ENCODE measurements at regions not wholly inside any gene's neighbourhood (a gene's known extent, or its start where the extent isn't known, plus 50 kb on each side); places are given as distances from the start of the nearest gene placed in this dataset.

DNA sequence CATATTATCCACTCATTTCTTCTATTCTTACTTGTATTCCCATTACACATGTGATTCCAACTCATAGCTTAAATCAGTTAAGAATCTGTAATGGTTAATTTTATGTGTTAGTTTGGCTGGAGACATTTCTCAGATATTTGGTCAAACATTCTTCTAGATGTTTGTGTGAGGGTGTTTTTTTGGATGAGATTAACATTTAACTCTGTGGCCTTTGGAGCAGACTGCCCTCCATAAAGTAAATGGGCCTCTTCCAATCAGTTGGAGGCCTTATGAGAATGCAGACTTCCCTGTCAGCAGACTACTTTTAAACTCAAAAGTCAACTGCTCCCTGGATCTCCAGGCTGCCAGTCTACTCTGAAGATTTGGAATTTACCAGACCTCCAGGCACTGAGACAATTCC is 976.8 kb upstream of the ACVR2A start:
- POLR2A ChIA-PET: no interaction called here
- CTCF ChIA-PET: interaction anchor here (0.7 kb wide), 1 partner anchor 13 kb away, joined by 3 read pairs; no protein-coding TSS in a partner anchor
- no peak for DNase-seq (ENCODE audit: extremely low spot score)
- TF ChIP-seq, protein P1, sequence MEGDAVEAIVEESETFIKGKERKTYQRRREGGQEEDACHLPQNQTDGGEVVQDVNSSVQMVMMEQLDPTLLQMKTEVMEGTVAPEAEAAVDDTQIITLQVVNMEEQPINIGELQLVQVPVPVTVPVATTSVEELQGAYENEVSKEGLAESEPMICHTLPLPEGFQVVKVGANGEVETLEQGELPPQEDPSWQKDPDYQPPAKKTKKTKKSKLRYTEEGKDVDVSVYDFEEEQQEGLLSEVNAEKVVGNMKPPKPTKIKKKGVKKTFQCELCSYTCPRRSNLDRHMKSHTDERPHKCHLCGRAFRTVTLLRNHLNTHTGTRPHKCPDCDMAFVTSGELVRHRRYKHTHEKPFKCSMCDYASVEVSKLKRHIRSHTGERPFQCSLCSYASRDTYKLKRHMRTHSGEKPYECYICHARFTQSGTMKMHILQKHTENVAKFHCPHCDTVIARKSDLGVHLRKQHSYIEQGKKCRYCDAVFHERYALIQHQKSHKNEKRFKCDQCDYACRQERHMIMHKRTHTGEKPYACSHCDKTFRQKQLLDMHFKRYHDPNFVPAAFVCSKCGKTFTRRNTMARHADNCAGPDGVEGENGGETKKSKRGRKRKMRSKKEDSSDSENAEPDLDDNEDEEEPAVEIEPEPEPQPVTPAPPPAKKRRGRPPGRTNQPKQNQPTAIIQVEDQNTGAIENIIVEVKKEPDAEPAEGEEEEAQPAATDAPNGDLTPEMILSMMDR (IDR thresholded peaks at IDR 0.05; ENCODE audit: control extremely low read depth, extremely low read depth, low read depth, missing control alignments): no peak

DNA sequence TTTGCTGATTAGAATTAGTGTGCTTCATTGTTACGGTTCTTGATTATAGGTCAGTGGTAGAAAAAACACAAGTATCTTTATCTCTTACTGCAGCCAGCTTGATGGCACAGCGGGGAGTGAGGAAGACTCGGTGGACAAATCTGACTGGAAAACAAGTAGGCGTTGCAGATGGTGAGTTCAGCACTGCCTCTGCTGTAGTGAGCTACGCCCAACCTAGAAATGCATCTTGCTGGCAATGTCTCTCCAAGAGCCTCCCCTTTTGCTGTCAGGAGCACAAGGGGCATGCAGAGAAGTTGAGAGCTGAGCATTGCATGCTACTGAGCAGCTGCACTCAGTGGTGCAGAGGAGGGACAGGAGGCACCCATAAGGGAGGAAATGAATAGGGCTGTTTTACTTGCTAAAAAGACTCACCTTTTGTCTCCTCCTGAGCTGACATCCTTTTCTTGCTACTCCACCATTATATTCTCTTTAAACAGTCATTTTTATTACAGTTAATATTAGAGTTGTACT is 977.3 kb upstream of the ACVR2A start:
- TF ChIP-seq, protein P1 (IDR thresholded peaks at IDR 0.05; ENCODE audit: control extremely low read depth, extremely low read depth, low read depth, missing control alignments): no peak
- ChIA-PET POLR2A (no interaction called here), CTCF (interaction anchor here (0.7 kb wide), 1 partner anchor 14 kb away, joined by 3 read pairs; no protein-coding TSS in a partner anchor)
- no peak for DNase-seq (ENCODE audit: extremely low spot score)

DNA sequence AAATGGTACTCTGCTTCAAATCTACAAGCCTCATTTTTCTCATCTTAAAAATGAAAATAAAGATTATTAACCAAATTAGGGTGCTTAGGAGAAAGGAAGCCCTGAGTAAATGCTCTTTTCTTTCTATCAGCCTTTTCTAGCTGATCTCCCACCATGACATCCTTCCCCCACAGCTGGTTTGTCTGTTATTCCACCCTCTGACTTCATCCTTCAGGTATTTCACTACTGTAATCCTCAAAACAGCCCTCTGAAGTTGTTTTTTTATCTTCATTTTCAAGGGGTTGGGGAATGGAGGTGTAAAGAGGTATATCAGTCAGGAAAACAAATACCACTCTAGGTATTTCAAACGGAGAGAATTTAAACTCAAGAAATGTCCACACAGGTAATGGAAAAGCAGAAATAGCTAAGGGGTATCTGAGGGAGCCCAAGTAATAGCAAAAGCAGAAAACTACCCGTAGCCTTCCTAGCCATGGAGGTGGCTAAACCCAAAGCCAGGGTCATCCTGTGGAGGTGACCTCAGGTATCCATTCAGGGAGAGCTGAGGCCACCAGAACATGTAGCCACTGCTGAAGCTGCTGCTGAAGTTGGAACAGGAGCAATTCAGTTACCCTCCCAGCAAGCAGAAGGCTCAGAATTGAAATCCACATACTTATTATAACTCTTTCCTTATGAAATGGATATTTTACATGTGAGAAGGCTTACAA is 990.9 kb upstream of the ACVR2A start:
- TF ChIP-seq, protein P1 (IDR thresholded peaks at IDR 0.05; ENCODE audit: control extremely low read depth, extremely low read depth, low read depth, missing control alignments): no peak
- no peak for DNase-seq (ENCODE audit: extremely low spot score)
- POLR2A ChIA-PET: no interaction called here
- CTCF ChIA-PET: no interaction called here

DNA sequence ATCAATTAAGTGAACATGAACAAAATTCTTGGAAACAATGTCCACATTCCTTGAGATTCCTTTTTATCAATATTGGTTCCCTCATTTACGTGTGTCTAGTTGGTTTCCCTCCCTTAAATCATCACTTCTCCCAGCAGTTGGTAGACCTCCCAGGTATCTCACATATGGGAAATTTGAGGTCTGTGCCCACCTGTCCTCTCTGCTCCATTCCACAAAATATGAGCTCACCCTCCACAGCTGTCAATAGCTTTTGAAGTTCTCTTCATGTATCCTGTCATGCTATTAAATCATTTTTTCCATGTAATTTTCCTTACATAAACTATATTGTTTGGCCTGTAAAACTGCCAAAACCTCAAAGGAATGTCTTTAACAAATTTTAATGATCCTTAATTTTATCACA is 992.2 kb upstream of the ACVR2A start:
- CTCF ChIA-PET: no interaction called here
- TF ChIP-seq, protein P1 (IDR thresholded peaks at IDR 0.05; ENCODE audit: control extremely low read depth, extremely low read depth, low read depth, missing control alignments): no peak
- POLR2A ChIA-PET: no interaction called here
- no peak for DNase-seq (ENCODE audit: extremely low spot score)

DNA sequence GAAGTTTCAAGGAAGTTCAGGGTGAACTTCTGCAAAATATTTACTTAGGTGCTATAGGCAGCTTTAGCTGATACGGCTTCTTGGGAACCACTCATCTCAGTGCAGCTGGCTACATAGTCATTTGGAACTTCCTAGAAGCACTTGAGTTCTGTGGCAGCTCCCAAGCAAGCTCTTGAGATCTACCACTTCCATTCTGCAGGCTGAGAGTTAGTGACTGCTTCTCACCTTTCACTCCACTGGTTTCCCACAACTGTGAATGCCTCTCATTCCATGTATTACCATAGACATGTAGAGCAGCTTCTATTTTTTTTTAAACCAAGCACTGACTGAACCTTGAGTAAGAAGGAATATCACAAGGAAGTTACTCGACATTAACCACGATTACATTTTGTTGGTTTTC is 994.1 kb upstream of the ACVR2A start:
- TF ChIP-seq, protein P1 (IDR thresholded peaks at IDR 0.05; ENCODE audit: control extremely low read depth, extremely low read depth, low read depth, missing control alignments): no peak
- ChIA-PET POLR2A (no interaction called here), CTCF (interaction anchor here (1.4 kb wide), 1 partner anchor 324 kb away, joined by 3 read pairs; no protein-coding TSS in a partner anchor)
- DNase-seq (ENCODE audit: extremely low spot score): no peak

DNA sequence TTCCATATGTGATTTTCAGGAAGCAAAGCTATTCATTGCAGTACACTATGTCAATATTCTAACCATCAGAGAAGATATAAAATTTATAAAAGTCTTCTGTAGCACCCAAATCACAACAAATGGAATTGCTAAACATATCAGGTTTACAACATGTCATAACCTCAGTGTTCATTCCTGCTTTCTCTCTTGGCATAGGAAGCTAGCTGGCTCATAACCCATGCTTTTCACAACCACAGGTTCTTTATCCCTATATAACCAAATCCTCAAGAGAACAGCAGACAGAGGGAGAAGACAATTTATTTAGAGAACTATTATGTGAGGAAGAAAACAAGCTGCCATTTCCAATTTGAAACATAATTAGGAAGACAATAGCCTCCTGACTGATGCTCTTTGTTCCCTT is 997.0 kb upstream of the ACVR2A start:
- no peak for DNase-seq (ENCODE audit: extremely low spot score)
- ChIA-PET CTCF (interaction anchor here (1.3 kb wide), 1 partner anchor 12 kb away, joined by 3 read pairs; no protein-coding TSS in a partner anchor), POLR2A (no interaction called here)
- TF ChIP-seq, protein P1 (IDR thresholded peaks at IDR 0.05; ENCODE audit: control extremely low read depth, extremely low read depth, low read depth, missing control alignments): no peak
